ENCODE measurements at regions not wholly inside any gene's neighbourhood (a gene's known extent, or its start where the extent isn't known, plus 50 kb on each side); places are given as distances from the start of the nearest gene placed in this dataset.

GRCh38 chr3:137294139-137294538 is 336.4 kb downstream of the IL20RB start:
- TF ChIP-seq CTCF (IDR thresholded peaks at IDR 0.05; ENCODE audit: insufficient read depth, low read depth, low read length) = no peak
- H3K4me3 ChIP-seq (ENCODE audit: low read depth, low read length) = no peak overlapping the region
- no peak for DNase-seq (ENCODE audit: low read depth)

GRCh38 chr3:137294839-137295238 is 337.1 kb downstream of the IL20RB start:
- no peak for DNase-seq (ENCODE audit: low read depth)
- H3K4me3 ChIP-seq (ENCODE audit: low read depth, low read length) = no peak overlapping the region
- no peak for TF ChIP-seq CTCF (IDR thresholded peaks at IDR 0.05; ENCODE audit: insufficient read depth, low read depth, low read length)

GRCh38 chr3:137295336-137295735 is 337.6 kb downstream of the IL20RB start:
- no peak overlapping the region for H3K4me3 ChIP-seq (ENCODE audit: low read depth, low read length)
- DNase-seq (ENCODE audit: low read depth) = no peak
- no peak for TF ChIP-seq CTCF (IDR thresholded peaks at IDR 0.05; ENCODE audit: insufficient read depth, low read depth, low read length)

GRCh38 chr3:137296116-137296515 is 338.3 kb downstream of the IL20RB start:
- no peak overlapping the region for H3K4me3 ChIP-seq (ENCODE audit: low read depth, low read length)
- DNase-seq (ENCODE audit: low read depth) = no peak
- no peak for TF ChIP-seq CTCF (IDR thresholded peaks at IDR 0.05; ENCODE audit: insufficient read depth, low read depth, low read length)

GRCh38 chr3:137297770-137298169 is 340.0 kb downstream of the IL20RB start:
- TF ChIP-seq CTCF (IDR thresholded peaks at IDR 0.05; ENCODE audit: insufficient read depth, low read depth, low read length) = no peak
- no peak for DNase-seq (ENCODE audit: low read depth)
- no peak overlapping the region for H3K4me3 ChIP-seq (ENCODE audit: low read depth, low read length)

- TF ChIP-seq CTCF (IDR thresholded peaks at IDR 0.05; ENCODE audit: insufficient read depth, low read depth, low read length) = no peak
- DNase-seq (ENCODE audit: low read depth) = no peak
- no peak overlapping the region for H3K4me3 ChIP-seq (ENCODE audit: low read depth, low read length)
Measured at GRCh38 chr3:137300703-137301102, 342.9 kb downstream of the IL20RB start.

GRCh38 chr3:137304313-137305056 is 346.7 kb downstream of the IL20RB start:
- H3K4me3 ChIP-seq (ENCODE audit: low read depth, low read length) = no peak overlapping the region
- DNase-seq (ENCODE audit: low read depth) = no peak
- TF ChIP-seq CTCF (IDR thresholded peaks at IDR 0.05; ENCODE audit: insufficient read depth, low read depth, low read length) = no peak
